ENCODE measurements at regions not wholly inside any gene's neighbourhood (a gene's known extent, or its start where the extent isn't known, plus 50 kb on each side); places are given as distances from the start of the nearest gene placed in this dataset.

DNA sequence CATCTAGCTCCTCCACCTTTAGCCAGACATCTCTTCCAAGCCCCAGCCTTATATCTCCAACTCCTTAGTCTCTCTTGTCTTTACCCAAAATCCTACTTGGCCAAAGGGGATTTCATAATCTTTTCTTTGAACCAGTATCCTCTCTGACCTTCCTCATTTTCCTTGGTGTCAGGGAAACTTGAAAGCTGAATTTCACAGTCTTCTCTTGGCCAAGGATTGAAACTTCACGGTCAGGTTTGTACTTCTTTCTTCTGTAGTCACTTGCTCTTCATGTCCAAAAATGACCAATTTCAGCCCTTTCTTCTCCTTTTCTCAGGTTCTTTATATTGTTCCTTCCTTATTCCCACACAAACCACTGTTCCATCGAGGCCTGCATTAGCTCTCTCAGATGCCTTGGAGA is 473.7 kb upstream of the KLF4 start:
- no peak overlapping the region for H3K4me3 ChIP-seq (ENCODE audit: low read depth, low read length)
- TF ChIP-seq, protein P1, sequence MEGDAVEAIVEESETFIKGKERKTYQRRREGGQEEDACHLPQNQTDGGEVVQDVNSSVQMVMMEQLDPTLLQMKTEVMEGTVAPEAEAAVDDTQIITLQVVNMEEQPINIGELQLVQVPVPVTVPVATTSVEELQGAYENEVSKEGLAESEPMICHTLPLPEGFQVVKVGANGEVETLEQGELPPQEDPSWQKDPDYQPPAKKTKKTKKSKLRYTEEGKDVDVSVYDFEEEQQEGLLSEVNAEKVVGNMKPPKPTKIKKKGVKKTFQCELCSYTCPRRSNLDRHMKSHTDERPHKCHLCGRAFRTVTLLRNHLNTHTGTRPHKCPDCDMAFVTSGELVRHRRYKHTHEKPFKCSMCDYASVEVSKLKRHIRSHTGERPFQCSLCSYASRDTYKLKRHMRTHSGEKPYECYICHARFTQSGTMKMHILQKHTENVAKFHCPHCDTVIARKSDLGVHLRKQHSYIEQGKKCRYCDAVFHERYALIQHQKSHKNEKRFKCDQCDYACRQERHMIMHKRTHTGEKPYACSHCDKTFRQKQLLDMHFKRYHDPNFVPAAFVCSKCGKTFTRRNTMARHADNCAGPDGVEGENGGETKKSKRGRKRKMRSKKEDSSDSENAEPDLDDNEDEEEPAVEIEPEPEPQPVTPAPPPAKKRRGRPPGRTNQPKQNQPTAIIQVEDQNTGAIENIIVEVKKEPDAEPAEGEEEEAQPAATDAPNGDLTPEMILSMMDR (IDR thresholded peaks at IDR 0.05; ENCODE audit: low read depth, low read length): no peak
- TF ChIP-seq POLR2A (IDR thresholded peaks at IDR 0.05; ENCODE audit: extremely low read depth, insufficient read length) (no peak), MYC (IDR thresholded peaks at IDR 0.05; ENCODE audit: low read depth, low read length) (no peak)
- TF ChIP-seq, protein P2, sequence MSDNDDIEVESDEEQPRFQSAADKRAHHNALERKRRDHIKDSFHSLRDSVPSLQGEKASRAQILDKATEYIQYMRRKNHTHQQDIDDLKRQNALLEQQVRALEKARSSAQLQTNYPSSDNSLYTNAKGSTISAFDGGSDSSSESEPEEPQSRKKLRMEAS (IDR thresholded peaks at IDR 0.05; ENCODE audit: low read depth, low read length): no peak
- no peak for DNase-seq (ENCODE audit: low read depth)

- TF ChIP-seq, protein P2 (IDR thresholded peaks at IDR 0.05; ENCODE audit: low read depth, low read length): no peak
- no peak for TF ChIP-seq MYC (IDR thresholded peaks at IDR 0.05; ENCODE audit: low read depth, low read length)
- no peak for DNase-seq (ENCODE audit: low read depth)
Measured at GRCh38 chr9:107960916-107961315, 471.3 kb upstream of the KLF4 start.

GRCh38 chr9:107954312-107954711 is 464.7 kb upstream of the KLF4 start:
- TF ChIP-seq MYC (IDR thresholded peaks at IDR 0.05; ENCODE audit: low read depth, low read length): no peak
- TF ChIP-seq, protein P2 (IDR thresholded peaks at IDR 0.05; ENCODE audit: low read depth, low read length): no peak
- TF ChIP-seq, protein P1 (IDR thresholded peaks at IDR 0.05; ENCODE audit: low read depth, low read length): no peak
- no peak for TF ChIP-seq POLR2A (IDR thresholded peaks at IDR 0.05; ENCODE audit: extremely low read depth, insufficient read length)
- DNase-seq (ENCODE audit: low read depth): no peak
- H3K4me3 ChIP-seq (ENCODE audit: low read depth, low read length): no peak overlapping the region

More at GRCh38 chr9:107960916-107961315, 471.3 kb upstream of the KLF4 start:
- no peak overlapping the region for H3K4me3 ChIP-seq (ENCODE audit: low read depth, low read length)

- DNase-seq (ENCODE audit: low read depth): no peak
- TF ChIP-seq, protein P2 (IDR thresholded peaks at IDR 0.05; ENCODE audit: low read depth, low read length): no peak
- no peak for TF ChIP-seq POLR2A (IDR thresholded peaks at IDR 0.05; ENCODE audit: extremely low read depth, insufficient read length)
- TF ChIP-seq MYC (IDR thresholded peaks at IDR 0.05; ENCODE audit: low read depth, low read length): no peak
- TF ChIP-seq, protein P1 (IDR thresholded peaks at IDR 0.05; ENCODE audit: low read depth, low read length): no peak
- H3K4me3 ChIP-seq (ENCODE audit: low read depth, low read length): no peak overlapping the region
Measured at GRCh38 chr9:107953556-107954125, 464.1 kb upstream of the KLF4 start.

GRCh38 chr9:107952773-107953172 is 463.2 kb upstream of the KLF4 start:
- TF ChIP-seq, protein P1 (IDR thresholded peaks at IDR 0.05; ENCODE audit: low read depth, low read length): no peak
- TF ChIP-seq MYC (IDR thresholded peaks at IDR 0.05; ENCODE audit: low read depth, low read length): no peak
- TF ChIP-seq POLR2A (IDR thresholded peaks at IDR 0.05; ENCODE audit: extremely low read depth, insufficient read length): no peak
- TF ChIP-seq, protein P2 (IDR thresholded peaks at IDR 0.05; ENCODE audit: low read depth, low read length): no peak
- DNase-seq (ENCODE audit: low read depth): no peak
- no peak overlapping the region for H3K4me3 ChIP-seq (ENCODE audit: low read depth, low read length)

- DNase-seq (ENCODE audit: low read depth): no peak
- H3K4me3 ChIP-seq (ENCODE audit: low read depth, low read length): no peak overlapping the region
- TF ChIP-seq, protein P1 (IDR thresholded peaks at IDR 0.05; ENCODE audit: low read depth, low read length): no peak
- TF ChIP-seq POLR2A (IDR thresholded peaks at IDR 0.05; ENCODE audit: extremely low read depth, insufficient read length) (no peak), MYC (IDR thresholded peaks at IDR 0.05; ENCODE audit: low read depth, low read length) (no peak)
- TF ChIP-seq, protein P2 (IDR thresholded peaks at IDR 0.05; ENCODE audit: low read depth, low read length): no peak
Measured at GRCh38 chr9:107951511-107951910, 461.9 kb upstream of the KLF4 start.
